Putamen (tissue), 1 donor: ENCODE measurements at regions not wholly inside any gene's neighbourhood (a gene's known extent, or its start where the extent isn't known, plus 50 kb on each side); places are given as distances from the start of the nearest gene placed in this dataset.
A peak's percentile ranks its signal among the peaks of the same experiment; 100 is the strongest.
"Not testable (repeated sequence)": the region's sequence is repeated elsewhere in the genome, so short reads cannot be mapped to it uniquely, and the experiment has no call there.

Experiments
- DNase-seq: peaks from one replicate; pipeline ENCODE4 v3.0.0-alpha.2; 2016; ENCODE audit warnings: low spot score

DNA sequence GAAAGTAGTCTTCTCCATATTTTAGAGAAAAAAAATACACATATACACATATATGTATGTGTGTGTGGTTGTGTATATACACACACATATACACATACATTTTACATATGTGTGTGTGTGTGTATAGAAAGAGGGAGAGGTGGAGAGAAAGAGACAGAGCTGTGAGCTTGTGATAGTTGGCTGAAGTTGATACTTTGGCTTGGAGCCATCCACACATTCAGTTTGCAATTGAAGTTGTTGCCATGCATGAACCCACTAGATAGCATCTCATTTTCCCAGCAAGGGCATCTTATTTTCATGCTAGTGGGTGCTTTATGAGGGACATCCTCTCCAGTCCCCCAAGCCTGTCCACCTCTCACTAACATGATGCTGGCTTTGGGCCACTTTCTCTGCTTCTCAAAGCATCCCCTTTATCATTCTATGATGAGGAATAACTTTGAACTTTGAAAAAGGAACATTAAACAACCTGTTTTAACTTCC lies 228.6 kb downstream of the ZNF621 start:
- DNase-seq, result no peak

DNA sequence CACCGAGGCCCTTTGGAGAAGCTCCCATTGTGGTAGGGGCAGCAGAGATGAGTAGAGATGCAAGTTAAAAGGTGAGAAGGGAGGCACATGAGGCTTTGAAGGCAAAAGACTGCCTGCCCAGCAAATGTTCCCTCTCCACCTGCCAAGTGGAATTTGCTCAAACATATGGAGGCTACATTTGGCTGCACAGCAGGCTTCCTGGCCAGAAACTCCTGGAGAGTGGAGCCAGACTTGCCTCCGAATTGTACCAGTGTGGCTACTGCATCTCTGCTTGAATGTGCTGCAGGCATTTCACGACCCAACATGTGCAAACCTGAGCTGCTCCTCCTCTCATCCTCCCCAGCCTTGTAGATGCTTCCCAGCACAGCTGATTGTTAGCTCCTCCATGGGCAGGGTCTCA lies 229.2 kb downstream of the ZNF621 start:
- no peak for DNase-seq

DNA sequence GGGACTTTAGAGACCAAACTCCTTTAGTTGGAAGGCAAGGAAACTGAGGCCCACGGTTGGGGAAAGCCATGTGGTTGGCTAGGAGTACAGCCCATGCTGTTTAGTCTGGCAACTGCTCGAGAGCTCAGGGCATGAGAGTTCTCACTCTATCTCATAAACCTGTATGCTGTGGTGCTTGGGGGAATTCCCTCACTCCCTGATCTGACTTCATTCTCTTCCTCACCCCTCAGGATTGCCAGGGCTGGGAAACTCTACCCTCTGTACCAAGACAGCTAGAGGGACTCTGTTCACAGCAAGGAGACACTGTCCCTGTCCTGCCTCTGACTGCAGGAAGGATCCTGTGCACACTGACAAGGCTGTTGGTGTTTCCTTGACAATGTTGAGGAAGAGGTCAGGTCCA lies 230.2 kb downstream of the ZNF621 start:
- DNase-seq, result no peak

DNA sequence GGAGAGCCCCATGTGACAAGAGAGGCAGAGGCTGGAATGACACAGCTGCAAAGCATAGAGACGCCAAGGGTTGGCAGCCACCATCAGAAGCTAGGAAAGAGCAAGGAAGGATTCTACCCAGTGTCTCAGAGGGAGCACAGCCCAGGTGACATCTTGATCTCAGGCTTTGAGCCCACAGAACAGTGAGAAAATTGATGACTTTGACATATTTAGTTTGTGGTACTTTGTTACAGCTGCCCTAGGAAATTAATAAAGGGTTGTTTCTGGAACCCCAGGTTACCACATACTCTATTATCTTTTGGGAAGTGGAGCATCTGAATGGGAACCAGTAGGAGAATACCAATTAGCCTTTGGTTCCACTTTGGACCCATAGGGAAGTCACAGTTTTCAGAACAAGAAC lies 231.7 kb downstream of the ZNF621 start:
- no peak for DNase-seq

DNA sequence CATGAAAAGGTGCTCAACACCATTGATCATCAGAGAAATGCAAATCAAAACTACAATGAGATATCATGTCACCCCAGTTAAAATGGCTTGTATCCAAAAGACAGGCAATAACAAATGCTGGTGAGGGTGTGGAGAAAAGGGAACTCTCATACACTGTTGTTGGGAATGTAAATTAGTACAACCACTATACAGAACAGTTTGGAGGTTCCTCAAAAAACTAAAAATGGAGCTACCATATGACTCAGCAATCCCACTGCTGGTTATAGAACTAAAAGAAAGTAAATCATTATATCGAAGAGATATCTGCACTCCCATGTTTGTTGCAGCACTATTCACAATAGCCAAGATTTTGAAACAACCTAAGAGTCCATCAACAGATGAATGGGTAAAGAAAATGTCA lies 238.0 kb downstream of the ZNF621 start:
- not testable (repeated sequence) for DNase-seq

DNA sequence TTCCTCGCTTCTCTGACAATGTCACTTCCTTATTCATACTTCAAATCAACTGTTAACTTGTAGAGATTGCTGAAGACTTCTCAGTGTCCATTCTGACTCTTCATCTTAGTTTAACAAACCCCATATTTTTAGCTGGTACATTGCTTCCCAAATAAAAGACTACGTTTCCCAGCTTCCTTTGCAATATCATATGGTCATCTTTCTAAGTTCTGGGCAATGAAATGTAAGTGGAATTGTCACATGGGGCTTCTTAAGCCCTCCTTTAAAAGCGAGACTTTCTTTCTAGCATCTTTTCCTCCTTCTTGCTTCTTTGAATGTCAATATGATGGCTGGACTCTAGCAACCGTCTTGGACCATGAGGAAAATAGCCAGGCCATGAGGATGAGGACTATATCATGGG lies 239.0 kb downstream of the ZNF621 start:
- no peak for DNase-seq

DNA sequence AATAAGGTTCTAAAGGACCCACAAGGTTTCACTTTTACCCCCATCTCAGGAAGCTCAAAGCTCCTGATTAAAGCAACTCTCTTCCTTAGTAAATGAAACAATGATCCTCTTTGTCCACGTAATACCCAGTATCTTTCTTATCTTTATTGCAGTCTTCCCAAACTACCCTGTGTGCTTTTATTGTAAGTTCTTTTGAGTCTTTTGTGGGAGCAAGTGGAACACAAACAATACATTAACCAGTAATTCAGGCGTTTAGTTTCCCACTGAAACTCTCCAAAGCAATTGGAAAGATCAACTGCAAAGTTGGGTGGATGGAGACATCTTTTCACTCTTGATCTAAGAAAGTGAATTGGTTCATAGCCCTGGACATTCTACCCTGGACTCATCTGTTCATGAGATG lies 240.0 kb downstream of the ZNF621 start:
- DNase-seq, result no peak

DNA sequence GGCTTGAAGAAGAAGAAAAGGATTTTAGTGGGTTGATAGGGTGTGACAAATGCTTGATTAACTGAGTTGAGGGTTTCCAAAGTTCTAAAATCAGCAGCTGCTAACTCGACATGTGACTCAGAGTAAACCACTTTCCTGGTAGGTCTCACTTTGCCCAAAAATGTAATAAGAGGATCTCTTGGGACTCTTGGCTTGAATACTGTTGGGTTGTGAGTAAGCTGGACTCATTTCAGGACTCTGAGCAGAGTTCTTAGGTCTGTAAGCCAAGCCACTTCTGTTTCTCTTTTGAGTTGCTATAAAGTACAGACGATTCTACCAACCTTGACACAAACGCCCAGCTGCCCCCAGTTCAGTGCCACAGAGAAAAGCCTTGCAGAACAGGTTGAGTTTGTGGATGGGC lies 241.1 kb downstream of the ZNF621 start:
- no peak for DNase-seq

DNA sequence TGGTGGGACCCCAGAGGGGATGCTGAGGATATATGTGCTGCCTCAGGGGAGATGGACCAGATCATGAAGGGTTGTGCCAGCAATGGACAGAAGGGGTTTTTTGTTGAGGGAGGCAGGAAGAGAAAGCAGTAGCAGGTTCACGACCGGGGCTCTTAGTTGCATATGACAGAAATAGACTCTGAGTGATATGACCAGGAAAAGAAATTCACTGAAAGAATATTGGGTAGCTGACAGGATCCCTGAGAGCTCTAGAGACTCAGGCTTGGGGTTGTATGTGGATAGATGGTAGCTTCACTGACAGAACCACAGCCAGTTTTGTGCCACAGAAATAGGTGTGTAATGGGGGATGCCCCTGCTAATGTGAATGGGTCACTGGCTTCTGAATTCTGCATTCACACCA lies 241.6 kb downstream of the ZNF621 start:
- no peak for DNase-seq

DNA sequence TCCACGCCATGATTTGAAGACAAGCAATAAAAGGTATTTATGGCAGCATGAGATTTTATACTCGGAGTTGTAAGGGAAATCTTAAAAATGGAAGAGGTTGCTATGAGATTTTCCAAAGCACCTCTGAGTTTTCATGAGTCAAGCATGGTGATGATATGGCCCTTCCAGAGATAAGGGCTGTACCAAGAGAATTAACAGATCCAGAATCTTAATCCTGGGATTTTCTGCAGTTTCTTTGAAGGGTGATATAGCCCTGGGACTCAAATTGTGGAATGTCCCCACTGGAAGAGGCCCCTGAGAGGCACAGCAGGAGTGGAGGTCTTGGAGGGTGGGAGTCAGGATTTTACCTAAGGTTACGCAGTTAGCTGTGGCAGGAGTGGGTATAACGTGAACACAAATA lies 243.3 kb downstream of the ZNF621 start:
- no peak for DNase-seq

DNA sequence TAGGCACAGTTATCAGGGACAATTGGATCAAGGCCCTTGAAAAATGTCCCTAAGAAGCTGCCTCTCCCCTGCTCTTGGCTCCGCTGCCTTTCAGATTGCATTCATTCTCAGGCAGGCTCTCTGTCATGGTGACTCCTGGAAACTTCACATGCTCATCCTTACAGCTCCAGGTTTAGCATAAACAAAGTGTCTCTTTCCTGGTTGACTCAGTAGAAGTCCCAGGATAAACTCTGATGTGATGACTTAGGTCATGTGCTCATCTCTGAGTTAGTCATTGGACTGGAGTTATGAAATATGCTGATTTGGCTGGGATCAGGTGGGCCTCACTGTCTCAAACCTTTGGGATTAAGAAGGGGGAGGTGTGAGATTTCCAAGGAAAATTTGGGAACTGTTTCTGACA lies 243.8 kb downstream of the ZNF621 start:
- DNase-seq, result no peak

DNA sequence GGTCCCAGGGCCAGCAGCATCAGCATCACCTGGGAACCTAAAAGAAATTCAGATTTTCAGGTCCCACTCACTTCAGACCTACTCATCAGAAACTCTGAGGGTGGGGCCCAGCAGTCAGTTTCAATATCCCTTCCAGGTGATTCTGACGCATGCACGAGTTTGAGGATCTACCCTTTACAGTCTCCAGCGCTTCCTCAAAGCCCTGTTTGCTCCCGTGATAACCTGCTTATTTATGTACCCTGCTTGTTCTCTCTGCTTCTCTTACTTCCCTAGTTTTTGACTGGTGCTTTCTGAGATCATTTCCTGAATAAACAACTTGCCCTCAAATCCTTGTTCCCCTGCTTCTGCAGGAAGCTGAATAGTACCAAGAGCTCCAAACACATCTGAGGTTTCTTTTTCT lies 245.3 kb downstream of the ZNF621 start:
- DNase-seq, result no peak

DNA sequence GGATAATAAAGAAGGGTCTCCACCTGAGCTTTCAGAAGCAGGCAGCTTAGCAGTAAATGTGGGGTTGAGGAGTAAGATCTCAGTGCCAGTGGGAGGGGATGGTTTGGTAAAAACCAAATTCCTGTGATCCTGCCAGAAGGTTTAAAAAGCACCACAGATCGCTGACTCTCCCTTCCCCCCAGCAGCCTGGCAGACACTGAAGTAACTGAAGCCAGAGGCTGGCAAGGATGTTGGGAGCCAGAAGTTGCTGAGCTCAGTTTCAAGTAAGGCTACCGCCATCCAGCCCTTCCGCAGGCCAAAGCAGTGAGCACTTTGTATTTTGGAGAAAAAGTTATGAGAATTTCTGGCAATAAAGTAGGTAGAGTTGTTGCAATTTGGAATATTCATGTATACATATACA lies 246.4 kb downstream of the ZNF621 start:
- DNase-seq, result peak; percentile 7

DNA sequence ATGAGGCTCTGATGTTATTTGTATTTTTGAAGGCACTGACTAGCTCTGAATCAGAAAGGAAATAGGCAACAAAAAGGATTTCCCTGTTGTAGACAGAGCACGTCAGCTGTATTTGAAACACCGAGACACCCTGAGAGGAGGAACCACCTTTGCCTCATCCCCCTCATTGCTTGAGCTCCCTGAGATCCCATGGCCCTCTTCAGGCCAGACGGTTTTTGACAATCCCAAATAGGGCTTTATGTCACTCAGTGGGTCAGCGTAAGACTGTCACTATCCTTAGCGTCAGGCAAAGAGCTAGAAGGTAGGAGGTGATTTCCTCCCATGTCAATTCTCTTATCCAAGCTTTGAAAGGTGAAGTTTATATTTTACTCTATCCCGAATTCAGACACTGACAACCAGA lies 254.3 kb downstream of the ZNF621 start:
- no peak for DNase-seq

DNA sequence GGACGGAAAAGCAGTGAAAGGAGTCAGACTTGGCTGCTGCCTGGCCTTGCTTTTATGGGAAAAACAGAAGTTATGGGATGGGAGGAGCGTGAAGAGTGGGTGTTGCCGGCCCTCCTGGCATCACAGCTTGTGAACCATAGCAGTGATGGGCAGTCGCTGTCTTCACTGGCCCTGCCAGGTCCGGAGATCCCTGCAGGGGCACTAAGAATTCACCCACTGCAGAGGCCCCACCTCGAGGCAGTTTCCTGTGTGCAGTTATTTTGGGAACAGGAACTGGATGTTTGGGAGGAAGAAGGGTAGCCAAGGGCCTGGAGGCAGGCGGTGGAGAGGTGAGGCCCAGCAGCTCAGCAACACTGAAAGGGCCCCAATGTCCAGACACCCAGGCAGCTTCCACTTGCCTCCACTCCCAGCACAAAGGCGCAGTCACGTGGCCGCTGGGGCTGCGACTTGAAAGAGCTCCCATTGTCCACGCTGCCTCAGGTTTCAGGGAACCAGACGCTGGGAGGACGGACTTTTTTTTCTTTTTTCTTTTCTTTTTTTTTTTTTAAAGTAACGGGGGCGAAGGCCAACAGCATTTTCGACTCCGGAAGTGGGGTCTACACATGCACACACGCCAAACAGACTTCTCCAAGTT lies 255.6 kb downstream of the ZNF621 start:
- DNase-seq, result peak; percentile 87

DNA sequence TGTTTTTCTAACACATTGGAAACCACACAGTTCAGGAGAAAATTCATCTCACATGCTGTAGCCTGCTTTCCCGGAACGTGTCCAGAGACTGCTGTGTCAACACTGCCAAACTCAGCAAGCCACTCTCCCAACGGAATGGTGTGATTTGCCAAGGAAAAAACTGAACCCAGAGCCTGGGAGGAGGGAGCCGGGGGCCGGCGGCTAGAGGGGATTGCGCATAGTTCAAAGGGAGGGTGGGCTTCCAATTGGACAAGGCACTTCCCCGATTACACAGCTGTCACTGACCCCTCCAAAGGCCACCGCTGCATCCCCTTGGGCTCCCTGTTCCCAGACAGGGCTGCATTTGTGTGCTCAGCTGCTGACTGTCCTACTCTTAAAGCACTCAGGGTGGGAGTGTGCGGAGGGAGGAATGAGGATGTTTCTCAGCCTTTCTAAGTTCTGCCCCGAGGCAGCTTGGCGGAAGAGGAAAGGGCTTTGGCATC lies 256.2 kb downstream of the ZNF621 start:
- DNase-seq, result peak; percentile 23

DNA sequence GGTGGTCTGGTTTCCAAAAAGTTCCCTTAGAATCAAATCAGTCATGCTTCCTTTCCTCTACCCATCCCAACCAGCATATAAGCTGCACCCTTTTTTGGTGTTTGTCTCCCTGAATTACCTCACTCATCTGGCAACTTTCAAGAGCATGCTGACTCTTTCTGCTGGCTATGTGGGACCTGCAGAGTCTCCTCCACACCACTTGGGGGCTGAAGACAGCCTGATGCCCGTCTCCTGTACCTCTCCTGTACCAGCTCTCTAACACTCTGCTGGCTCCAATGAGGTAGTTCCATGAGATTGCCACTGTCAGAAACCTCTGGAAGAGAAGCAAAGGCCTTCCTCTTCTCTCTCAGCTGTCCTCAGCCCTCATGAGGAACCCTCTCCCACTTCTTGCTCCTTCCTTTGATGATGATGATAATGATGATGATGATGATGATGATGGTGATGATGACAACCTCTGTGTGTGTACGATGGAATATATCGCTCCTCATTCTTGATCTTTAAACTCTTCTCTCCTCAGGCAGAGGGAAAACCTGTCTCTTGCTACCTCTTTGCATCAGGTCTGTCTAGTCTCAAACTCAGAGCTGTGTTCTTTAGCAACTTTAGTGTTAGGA lies 257.5 kb downstream of the ZNF621 start:
- DNase-seq, result no peak

DNA sequence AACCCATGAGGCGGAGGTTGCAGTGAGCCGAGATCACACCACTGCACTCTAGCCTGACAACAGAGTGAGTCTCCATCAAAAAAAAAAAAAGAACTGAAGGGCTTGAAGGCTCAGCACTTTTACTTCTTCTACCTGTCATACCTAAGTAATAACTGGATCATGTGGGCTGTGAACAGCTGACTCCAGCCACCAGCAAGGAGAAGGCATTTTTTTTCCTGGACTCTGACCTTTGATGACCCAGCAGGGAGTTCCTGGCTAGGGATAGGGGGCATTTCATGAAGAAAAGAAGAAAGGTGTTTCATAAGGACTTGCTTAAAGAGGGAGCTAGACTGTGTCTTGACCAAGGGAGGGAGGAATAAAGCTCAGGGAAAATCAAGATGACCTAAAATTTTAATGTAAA lies 266.0 kb downstream of the ZNF621 start:
- DNase-seq, result no peak

DNA sequence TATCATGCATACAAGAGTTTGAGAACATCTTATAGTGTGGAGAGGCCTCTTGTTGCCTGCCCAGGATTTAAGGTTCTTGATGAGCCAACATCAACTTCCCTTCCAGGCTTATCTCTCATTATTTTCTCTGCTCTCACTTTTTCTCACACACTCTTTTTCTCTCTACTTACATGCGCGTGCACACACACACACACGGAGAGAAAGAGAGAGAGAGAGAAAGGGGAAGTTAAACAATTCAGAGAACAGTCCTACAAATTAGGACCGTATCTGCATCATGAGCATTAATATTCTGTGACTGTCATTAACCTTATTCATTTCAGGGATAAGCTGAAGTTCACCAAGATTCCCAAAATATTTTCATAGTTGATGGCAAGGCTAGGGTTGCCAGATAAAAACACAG lies 269.0 kb downstream of the ZNF621 start:
- DNase-seq, result no peak

DNA sequence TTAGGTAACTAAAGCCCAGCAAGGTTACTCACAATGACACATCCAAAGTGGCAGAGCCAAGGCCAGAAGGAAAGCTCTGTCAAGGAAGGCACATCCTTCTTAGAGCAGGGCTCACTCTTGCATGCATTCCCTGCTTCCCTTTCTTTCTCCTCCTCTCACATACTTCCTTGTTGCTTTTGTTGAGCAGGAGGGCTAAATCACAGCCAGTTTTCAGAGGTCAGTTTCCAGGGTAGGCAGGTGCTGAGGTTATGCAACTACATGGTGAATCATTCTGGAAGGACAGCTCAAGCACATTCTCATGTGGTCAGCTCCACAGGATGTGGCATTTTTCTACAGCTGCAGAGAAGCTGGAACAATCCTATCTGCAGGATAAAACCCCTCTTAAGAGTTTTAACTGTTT lies 275.6 kb downstream of the ZNF621 start:
- DNase-seq, result no peak

DNA sequence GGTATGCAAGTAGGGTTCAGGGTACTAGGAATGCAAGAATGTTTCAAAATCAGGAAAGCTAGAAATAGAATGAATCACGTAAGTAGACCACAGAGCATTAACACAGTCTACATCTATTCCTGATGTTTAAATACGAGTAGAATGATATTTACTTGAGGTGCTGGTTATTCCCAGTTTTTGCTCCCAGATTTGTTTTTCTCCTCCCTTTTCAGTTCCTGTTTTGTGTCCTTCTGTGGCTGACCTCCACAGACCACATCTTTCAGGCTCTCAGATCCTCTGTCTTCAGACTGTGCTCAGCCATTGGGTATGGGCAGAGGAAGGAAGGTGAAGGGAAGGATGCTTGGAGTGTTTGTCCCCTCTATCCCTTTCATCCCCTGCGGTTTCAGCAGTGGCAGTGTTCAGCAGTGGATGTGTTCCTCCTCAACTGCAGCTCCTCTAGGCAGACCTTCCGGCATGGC lies 276.6 kb downstream of the ZNF621 start:
- DNase-seq, result no peak

DNA sequence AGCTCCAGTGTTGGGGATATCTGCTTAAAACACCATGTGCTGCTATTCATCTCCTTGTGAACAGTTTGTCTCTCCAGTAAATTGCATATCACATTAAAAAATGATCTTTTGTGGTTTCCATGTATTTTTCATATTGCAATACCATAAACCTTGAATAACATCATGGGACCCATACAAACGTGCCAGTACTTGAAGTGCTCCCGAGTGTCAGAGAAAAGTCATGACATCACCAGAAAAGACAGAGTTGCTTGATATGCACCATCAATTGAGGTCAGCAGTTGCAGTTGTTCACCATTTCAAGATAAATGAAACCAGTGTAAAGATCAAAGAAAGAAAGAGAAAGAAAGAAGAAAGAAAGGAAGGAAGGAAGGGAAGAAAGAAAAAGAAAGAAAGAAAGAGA lies 278.6 kb downstream of the ZNF621 start:
- no peak for DNase-seq

DNA sequence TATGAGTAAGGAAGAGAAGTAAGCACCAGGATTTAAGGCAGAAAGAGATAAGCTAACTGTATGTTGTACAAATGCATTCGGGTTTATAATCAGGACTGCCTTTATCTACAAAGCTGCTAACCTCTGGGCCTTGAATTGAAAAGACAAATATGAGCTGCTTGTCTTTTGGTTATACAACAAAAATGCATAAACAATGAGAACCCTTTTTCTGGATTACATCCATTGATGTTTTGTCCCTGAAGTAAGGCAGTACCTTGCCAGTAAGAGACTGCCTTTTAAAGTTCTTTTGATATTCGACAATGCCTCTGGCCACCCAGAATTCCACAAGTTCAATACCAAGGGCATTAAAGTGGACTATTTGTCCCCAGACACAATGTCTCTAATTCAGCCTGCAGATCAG lies 280.7 kb downstream of the ZNF621 start:
- no peak for DNase-seq

DNA sequence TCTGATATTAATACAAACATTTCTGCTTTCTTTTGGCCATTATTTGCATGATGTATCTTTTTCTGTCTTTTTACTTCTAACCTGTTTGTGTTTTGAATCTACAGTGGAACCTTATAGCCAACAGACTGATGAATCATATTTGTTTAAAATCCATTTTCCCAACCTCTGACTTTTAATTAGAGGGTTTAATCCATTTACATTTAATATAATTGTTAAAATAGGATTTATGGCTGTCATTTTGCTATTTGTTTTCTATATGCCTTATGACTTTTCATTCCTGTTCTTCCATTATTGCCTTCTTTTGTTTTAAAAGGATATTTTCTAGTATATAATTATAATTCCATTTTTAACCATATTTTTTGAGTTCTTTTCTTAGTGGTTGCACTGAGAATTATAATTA lies 286.1 kb downstream of the ZNF621 start:
- no peak for DNase-seq
